H1 (cell line): ENCODE measurements at regions not wholly inside any gene's neighbourhood (a gene's known extent, or its start where the extent isn't known, plus 50 kb on each side); places are given as distances from the start of the nearest gene placed in this dataset.

ENCODE experiments used
- CTCF ChIA-PET: fragments of 300-600 bp; sonication (Branson Sonifier 250); formaldehyde crosslinking; loops from one replicate; lab custom pipeline; 2021; ENCODE audit not compliant: partially characterized antibody; lab: Charles Lee
- POLR2A ChIA-PET: fragments of 300-600 bp; sonication (Branson Sonifier 250); formaldehyde crosslinking; loops from one replicate; lab custom pipeline; 2021; ENCODE audit warnings: inconsistent platforms; ENCODE audit not compliant: partially characterized antibody; lab: Charles Lee
- DNase-seq, 2 experiments: peaks; one replicate each; pipeline versions ENCODE4 v3.0.0 to v3.0.0-alpha.2; 2010 to 2022; ENCODE audit warnings: low spot score in 2 of 2, low read depth in 1 of 2, mixed read lengths in 1 of 2
- FAIRE-seq: peaks from 2 replicates; lab custom pipeline; 2011; peaks lifted over from hg19 to GRCh38; lab: Jason Lieb, UNC
- H2AFZ ChIP-seq: 2 replicates; pipeline ENCODE4 v1.8.1; 2012; ENCODE audit warnings: low read length, inconsistent platforms
- H2AK5ac ChIP-seq: 2 replicates; pipeline ENCODE4 v1.6.1; 2013; ENCODE audit warnings: low read depth, low read length
- H2BK120ac ChIP-seq: replicated peaks from 2 replicates; pipeline ENCODE3; 2013; ENCODE audit warnings: low read depth, low read length, inconsistent platforms
- H2BK12ac ChIP-seq: 2 replicates; pipeline ENCODE4 v1.6.1; 2013; ENCODE audit warnings: low read depth, low read length
- H2BK15ac ChIP-seq: 2 replicates; pipeline ENCODE4 v1.6.1; 2013; ENCODE audit warnings: low read length
- H2BK20ac ChIP-seq: 2 replicates; pipeline ENCODE4 v1.6.1; 2013; ENCODE audit warnings: low read length
- H2BK5ac ChIP-seq: 2 replicates; pipeline ENCODE4 v1.6.1; 2013; ENCODE audit warnings: low read depth, low read length
- H3K14ac ChIP-seq: 2 replicates; pipeline ENCODE4 v1.6.1; 2013; ENCODE audit warnings: inconsistent platforms; ENCODE audit not compliant: insufficient read length
- H3K18ac ChIP-seq: 2 replicates; pipeline ENCODE4 v1.6.1; 2013; ENCODE audit warnings: low read length; ENCODE audit errors: extremely low read depth
- H3K23ac ChIP-seq: 2 replicates; pipeline ENCODE4 v1.6.1; 2013; ENCODE audit warnings: inconsistent platforms; ENCODE audit not compliant: insufficient read length
- H3K23me2 ChIP-seq: 2 replicates; pipeline ENCODE4 v1.6.1; 2013; ENCODE audit warnings: low read depth, low read length
- H3K27ac ChIP-seq: 2 replicates; pipeline ENCODE4 v1.6.1; 2011; ENCODE audit warnings: low read depth, low read length, inconsistent platforms
- H3K27me3 ChIP-seq, 4 experiments: replicated peaks in 1 of 4; 1 replicate in 1 of 4; 2 replicates in 3 of 4; pipeline versions ENCODE4 v1.6.1 to v1.8.1; 2011 to 2013; ENCODE audit warnings: low read length in 3 of 4, mild to moderate bottlenecking in 3 of 4, inconsistent platforms in 2 of 4, mixed read lengths in 2 of 4, moderate library complexity in 1 of 4; ENCODE audit not compliant: control insufficient read depth in 3 of 4, insufficient read depth in 3 of 4; ENCODE audit errors: extremely low read depth in 1 of 4
- H3K36me3 ChIP-seq, 4 experiments: 2 replicates each; pipeline versions ENCODE4 v1.6.1 to v1.8.1; 2011 to 2013; ENCODE audit warnings: mild to moderate bottlenecking in 4 of 4, low read length in 3 of 4, moderate library complexity in 2 of 4, control low read depth in 1 of 4, inconsistent platforms in 1 of 4; ENCODE audit not compliant: insufficient read depth in 4 of 4, control insufficient read depth in 2 of 4
- H3K4ac ChIP-seq: replicated peaks from 2 replicates; pipeline ENCODE3; 2013; ENCODE audit warnings: low read length, low read depth, mixed read lengths, inconsistent platforms; ENCODE audit not compliant: insufficient read length
- H3K4me1 ChIP-seq, 4 experiments: replicated peaks in 1 of 4; 1 replicate in 1 of 4; 2 replicates in 3 of 4; pipeline versions ENCODE4 v1.6.1 to v1.8.1; 2011 to 2013; ENCODE audit warnings: low read length in 3 of 4, inconsistent platforms in 2 of 4, mixed read lengths in 1 of 4; ENCODE audit not compliant: insufficient read depth in 4 of 4, control insufficient read depth in 3 of 4
- H3K4me2 ChIP-seq, 2 experiments: 2 replicates each; pipeline versions ENCODE4 v1.6.1 to v1.8.1; 2011 to 2013; ENCODE audit warnings: low read depth in 2 of 2, low read length in 2 of 2, control low read depth in 1 of 2, inconsistent platforms in 1 of 2, mild to moderate bottlenecking in 1 of 2; ENCODE audit not compliant: insufficient read depth in 1 of 2
- H3K4me3 ChIP-seq, 4 experiments: fragments of 200-600, 300-600 bp in 1 of 4; sonication (generic), shearing (Covaris generic), sonication (Bioruptor Twin) in 1 of 4; 2 replicates each; pipeline versions ENCODE4 v1.5.1 to v1.8.1; 2011 to 2016; ENCODE audit warnings: low read length in 4 of 4, low read depth in 3 of 4, control low read depth in 2 of 4, inconsistent platforms in 2 of 4, mild to moderate bottlenecking in 2 of 4, mixed read lengths in 1 of 4, moderate library complexity in 1 of 4; ENCODE audit not compliant: insufficient read depth in 2 of 4; ENCODE audit errors: extremely low read depth in 1 of 4
- H3K56ac ChIP-seq: replicated peaks from 2 replicates; pipeline ENCODE3; 2013; ENCODE audit warnings: low read depth, mild to moderate bottlenecking, mixed read lengths, low read length, inconsistent platforms; ENCODE audit not compliant: insufficient read length
- H3K79me1 ChIP-seq: 2 replicates; pipeline ENCODE4 v1.6.1; 2013; ENCODE audit warnings: low read depth, low read length, control low read depth
- H3K79me2 ChIP-seq, 2 experiments: 2 replicates each; pipeline versions ENCODE4 v1.6.1 to v1.8.1; 2012 to 2013; ENCODE audit warnings: low read length in 2 of 2, mild to moderate bottlenecking in 2 of 2, inconsistent platforms in 1 of 2; ENCODE audit not compliant: insufficient read depth in 2 of 2, control insufficient read depth in 1 of 2
- H3K9ac ChIP-seq, 4 experiments: replicated peaks in 1 of 4; 1 replicate in 1 of 4; 2 replicates in 3 of 4; pipeline versions ENCODE4 v1.6.1 to v1.8.1; 2011 to 2013; ENCODE audit warnings: low read depth in 3 of 4, low read length in 3 of 4, control low read depth in 2 of 4, mild to moderate bottlenecking in 2 of 4, moderate library complexity in 2 of 4, inconsistent platforms in 1 of 4; ENCODE audit errors: extremely low read depth in 1 of 4
- H3K9me3 ChIP-seq, 2 experiments: 2 replicates each; pipeline versions ENCODE4 v1.6.1 to v1.8.1; 2012 to 2013; ENCODE audit warnings: mild to moderate bottlenecking in 2 of 2, moderate library complexity in 2 of 2, control low read depth in 1 of 2, inconsistent platforms in 1 of 2, low read depth in 1 of 2, low read length in 1 of 2, mixed read lengths in 1 of 2; ENCODE audit not compliant: insufficient read depth in 2 of 2
- H4K20me1 ChIP-seq, 2 experiments: replicated peaks in 1 of 2; 2 replicates each; pipeline versions ENCODE3 to v1.8.1; 2011 to 2013; ENCODE audit warnings: inconsistent platforms in 2 of 2, low read length in 2 of 2, mild to moderate bottlenecking in 1 of 2; ENCODE audit not compliant: insufficient read depth in 2 of 2, control insufficient read depth in 1 of 2
- H4K5ac ChIP-seq: 2 replicates; pipeline ENCODE4 v1.6.1; 2013; ENCODE audit warnings: low read length, low read depth, mixed read lengths, inconsistent platforms; ENCODE audit not compliant: insufficient read length
- H4K8ac ChIP-seq: 2 replicates; pipeline ENCODE4 v1.8.0; 2013; ENCODE audit warnings: mild to moderate bottlenecking, moderate library complexity, low read length, inconsistent platforms; ENCODE audit not compliant: insufficient read depth; ENCODE audit errors: extremely low read depth
- H4K91ac ChIP-seq: replicated peaks from 2 replicates; pipeline ENCODE3; 2013; ENCODE audit warnings: low read length, mixed read lengths, inconsistent platforms; ENCODE audit not compliant: insufficient read length
- CBX5 ChIP-seq: fragments of 300-800, 300-1000 bp; sonication (generic); IDR thresholded peaks from 2 replicates; pipeline ENCODE4 v1.7.1; 2016; ENCODE audit warnings: antibody characterized with exemption, low read length, low read depth
- CHD2 ChIP-seq: IDR thresholded peaks from 2 replicates; pipeline ENCODE4 v1.6.1; 2012; ENCODE audit warnings: low read length, improper control_type of control experiment
- GABPA ChIP-seq: IDR thresholded peaks from 2 replicates; pipeline ENCODE4 v1.6.1; 2011; ENCODE audit warnings: mild to moderate bottlenecking, low read length, moderate library complexity, borderline replicate concordance; ENCODE audit not compliant: insufficient read depth
- HDAC2 ChIP-seq, 2 experiments: fragments of 300-600 bp in 1 of 2; sonication (generic) in 1 of 2; IDR thresholded peaks; 2 replicates each; pipeline ENCODE4 v1.6.1; 2011 to 2012; ENCODE audit warnings: low read depth in 2 of 2, low read length in 2 of 2, mild to moderate bottlenecking in 2 of 2, moderate library complexity in 2 of 2, borderline replicate concordance in 1 of 2, inconsistent platforms in 1 of 2
- KDM4A ChIP-seq: IDR thresholded peaks from one replicate; pipeline ENCODE4 v1.7.1; 2012; ENCODE audit warnings: low read depth, mild to moderate bottlenecking, moderate library complexity, low read length, inconsistent platforms; ENCODE audit not compliant: severe bottlenecking
- KDM5A ChIP-seq: fragments of 200-600 bp; IDR thresholded peaks from 2 replicates; pipeline ENCODE4 v1.7.1; 2012; ENCODE audit warnings: mild to moderate bottlenecking, low read length, inconsistent platforms, mixed read lengths
- POLR2A ChIP-seq, 2 experiments: IDR thresholded peaks; 1 replicate in 1 of 2; 2 replicates in 1 of 2; pipeline ENCODE4 v1.6.1; 2011; ENCODE audit warnings: low read depth in 2 of 2, low read length in 2 of 2, mild to moderate bottlenecking in 2 of 2; ENCODE audit errors: control extremely low read depth in 1 of 2
- POLR2AphosphoS5 ChIP-seq: IDR thresholded peaks from 2 replicates; pipeline ENCODE4 v1.6.1; 2011; ENCODE audit warnings: low read depth, low read length
- RNF2 ChIP-seq: fragments of 200-900, 300-1000 bp; sonication (generic); IDR thresholded peaks from 2 replicates; pipeline ENCODE4 v1.7.1; 2016; ENCODE audit warnings: borderline replicate concordance, low read depth, mild to moderate bottlenecking, antibody characterized with exemption, low read length; ENCODE audit not compliant: poor library complexity, severe bottlenecking; ENCODE audit errors: missing control alignments
- RXRA ChIP-seq: IDR thresholded peaks from 2 replicates; pipeline ENCODE4 v1.6.1; 2011; ENCODE audit warnings: low read depth, mild to moderate bottlenecking, low read length, moderate library complexity; ENCODE audit not compliant: insufficient read depth
- SAP30 ChIP-seq: fragments of 300-600 bp; sonication (generic); IDR thresholded peaks from 2 replicates; pipeline ENCODE4 v1.7.1; 2012; ENCODE audit warnings: low read length, moderate library complexity, mild to moderate bottlenecking, inconsistent platforms; ENCODE audit not compliant: insufficient read depth, insufficient replicate concordance
- SIN3A ChIP-seq, 2 experiments: IDR thresholded peaks in 1 of 2; conservative IDR thresholded peaks in 1 of 2; 2 replicates each; pipeline ENCODE4 v1.6.1; 2011 to 2012; ENCODE audit warnings: low read length in 2 of 2, improper control_type of control experiment in 1 of 2, low read depth in 1 of 2, mild to moderate bottlenecking in 1 of 2
- SRF ChIP-seq: IDR thresholded peaks from 2 replicates; pipeline ENCODE4 v1.6.1; 2011; ENCODE audit warnings: mild to moderate bottlenecking, low read depth, low read length, moderate library complexity
- TAF1 ChIP-seq: IDR thresholded peaks from 2 replicates; pipeline ENCODE4 v1.6.1; 2011; ENCODE audit warnings: mild to moderate bottlenecking, low read depth, low read length
- TF ChIP-seq, protein P1 (sequence below): IDR thresholded peaks from 2 replicates; pipeline ENCODE4 v1.6.1; 2012; ENCODE audit warnings: inconsistent platforms

DNA sequence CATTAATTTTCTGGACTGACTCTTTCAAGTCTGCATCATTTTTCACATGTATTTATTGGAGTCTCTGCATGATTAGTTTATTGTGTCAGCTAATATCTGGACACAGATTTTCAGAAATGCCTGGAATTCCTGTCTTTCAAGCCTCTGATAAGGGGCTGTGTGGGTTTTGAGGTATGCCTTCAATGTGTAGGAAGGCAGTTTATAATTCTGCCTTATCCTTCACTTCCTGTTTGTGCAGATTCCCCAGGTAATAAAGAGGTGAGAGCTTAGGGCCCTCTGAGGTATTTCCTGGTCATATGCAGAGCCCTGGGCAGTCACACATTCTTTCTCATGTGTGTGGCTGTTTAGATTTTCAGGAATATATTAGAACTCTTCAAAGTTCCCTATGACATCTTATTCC is 79.4 kb upstream of the PRKCQ start:
- Histone ChIP-seq H3K4ac (no peak overlapping the region), H2AK5ac (no peak overlapping the region), H3K9me3 (no peaks in the 10 kb centered on the region), H3K4me2 (no peak overlapping the region), H3K9ac (no peak overlapping the region), H3K56ac (no peak overlapping the region), H4K20me1 (no peaks in the 10 kb centered on the region), H3K27me3 (no peaks in the 10 kb centered on the region), H3K4me1 (no peaks in the 10 kb centered on the region), H3K27ac (no peak overlapping the region), H3K4me3 (no peak overlapping the region), H4K91ac (no peak overlapping the region), H2BK12ac (no peak overlapping the region), H3K79me1 (no peaks in the 10 kb centered on the region), H3K14ac (no peak overlapping the region), H3K23ac (no peak overlapping the region), H4K8ac (no peak overlapping the region), H3K36me3 (no peaks in the 10 kb centered on the region), H2AFZ (no peak overlapping the region), H3K23me2 (no peaks in the 10 kb centered on the region), H3K79me2 (no peaks in the 10 kb centered on the region), H4K5ac (no peak overlapping the region), H2BK15ac (no peak overlapping the region), H2BK120ac (no peak overlapping the region), H2BK20ac (no peak overlapping the region), H2BK5ac (no peak overlapping the region), H3K18ac (no peak overlapping the region)
- FAIRE-seq (no peak), DNase-seq (no peak)
- ChIA-PET CTCF (interaction anchor here (0.6 to 3.3 kb wide), 6 partner anchors 10 to 213 kb away, joined by 3 to 19 read pairs (median 4); no protein-coding TSS in a partner anchor), POLR2A (no interaction called here)
- no peak for TF ChIP-seq SAP30
- TF ChIP-seq HDAC2 (IDR thresholded peaks at IDR 0.05; ENCODE audit: borderline replicate concordance in 1 of 2, low read depth in 2 of 2, low read length in 2 of 2), result no peak
- no peak for TF ChIP-seq GABPA
- TF ChIP-seq KDM5A, result no peak
- TF ChIP-seq POLR2A (IDR thresholded peaks at IDR 0.05; ENCODE audit: control extremely low read depth in 1 of 2, low read depth in 2 of 2, low read length in 2 of 2), result no peak
- TF ChIP-seq SIN3A (conservative IDR thresholded peaks at IDR 0.05 in 1 of 2, IDR thresholded peaks at IDR 0.05 in 1 of 2; ENCODE audit: low read depth in 1 of 2, low read length in 2 of 2), result no peak
- no peak for TF ChIP-seq RXRA
- TF ChIP-seq CHD2, result no peak
- TF ChIP-seq TAF1, result no peak
- no peak for TF ChIP-seq CBX5
- no peak for TF ChIP-seq KDM4A
- TF ChIP-seq, protein P1, sequence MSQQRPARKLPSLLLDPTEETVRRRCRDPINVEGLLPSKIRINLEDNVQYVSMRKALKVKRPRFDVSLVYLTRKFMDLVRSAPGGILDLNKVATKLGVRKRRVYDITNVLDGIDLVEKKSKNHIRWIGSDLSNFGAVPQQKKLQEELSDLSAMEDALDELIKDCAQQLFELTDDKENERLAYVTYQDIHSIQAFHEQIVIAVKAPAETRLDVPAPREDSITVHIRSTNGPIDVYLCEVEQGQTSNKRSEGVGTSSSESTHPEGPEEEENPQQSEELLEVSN, result no peak
- no peak for TF ChIP-seq POLR2AphosphoS5
- no peak for TF ChIP-seq RNF2
- no peak for TF ChIP-seq SRF
